A673 (cell line): ENCODE measurements at regions not wholly inside any gene's neighbourhood (a gene's known extent, or its start where the extent isn't known, plus 50 kb on each side); places are given as distances from the start of the nearest gene placed in this dataset.
"Not testable (repeated sequence)": the region's sequence is repeated elsewhere in the genome, so short reads cannot be mapped to it uniquely, and the experiment has no call there.

Experiments
- BruUV-seq: library from RNA; stranded (reverse); fragments of 400-500 nt; replicated peaks from 2 replicates; lab custom pipeline; 2021; lab: Mats Ljungman, UMichigan
- CTCF ChIA-PET: fragments of 300-600 bp; sonication (Branson Sonifier 250); formaldehyde crosslinking; loops from one replicate; lab custom pipeline; 2022; ENCODE audit warnings: antibody characterized with exemption; lab: Charles Lee
- POLR2A ChIA-PET: fragments of 300-600 bp; sonication (Branson Sonifier 250); formaldehyde crosslinking; loops from one replicate; lab custom pipeline; 2022; ENCODE audit warnings: antibody characterized with exemption; ENCODE audit not compliant: low non-redundant PET; lab: Charles Lee
- DNase-seq: peaks from one replicate; pipeline ENCODE4 v3.0.0-alpha.2; 2015; ENCODE audit warnings: low spot score
- H3K27ac ChIP-seq: fragments of 200-600 bp; sonication (generic); 2 replicates; pipeline ENCODE4 v1.5.1; 2016; ENCODE audit warnings: mixed run types, low read depth, mild to moderate bottlenecking, mixed read lengths, antibody characterized with exemption, low read length; ENCODE audit not compliant: poor library complexity, severe bottlenecking
- H3K27me3 ChIP-seq: fragments of 200-600 bp; sonication (generic); replicated peaks from 2 replicates; pipeline ENCODE4 v1.6.1; 2017; ENCODE audit warnings: mixed run types, low read depth, mild to moderate bottlenecking, mixed read lengths, antibody characterized with exemption, low read length; ENCODE audit not compliant: insufficient read depth, poor library complexity
- H3K36me3 ChIP-seq: fragments of 200-600 bp; sonication (generic); 2 replicates; pipeline ENCODE4 v1.6.1; 2016; ENCODE audit warnings: mixed run types, mild to moderate bottlenecking, mixed read lengths, antibody characterized with exemption, low read length; ENCODE audit not compliant: insufficient read depth, poor library complexity, severe bottlenecking
- H3K4me1 ChIP-seq: fragments of 200-600 bp; sonication (generic); 2 replicates; pipeline ENCODE4 v1.6.1; 2017; ENCODE audit warnings: mixed run types, mild to moderate bottlenecking, mixed read lengths, antibody characterized with exemption, low read length; ENCODE audit not compliant: insufficient read depth, poor library complexity, severe bottlenecking
- H3K4me3 ChIP-seq: fragments of 200-600 bp; sonication (generic); 2 replicates; pipeline ENCODE4 v1.5.1; 2016; ENCODE audit warnings: low read depth, mixed run types, mild to moderate bottlenecking, mixed read lengths, low read length; ENCODE audit not compliant: poor library complexity, severe bottlenecking
- H3K9me3 ChIP-seq: fragments of 200-600 bp; sonication (generic); 2 replicates; pipeline ENCODE4 v1.6.1; 2016; ENCODE audit warnings: mixed run types, low read depth, mild to moderate bottlenecking, mixed read lengths, antibody characterized with exemption, low read length; ENCODE audit not compliant: poor library complexity, severe bottlenecking
- CTCF ChIP-seq: fragments of 300-800, 200-600 bp; sonication (generic); conservative IDR thresholded peaks from 2 replicates; pipeline ENCODE4 v1.5.1; 2017; ENCODE audit warnings: low read depth, mild to moderate bottlenecking, antibody characterized with exemption, low read length, moderate library complexity, mixed read lengths
- EZH2 ChIP-seq: fragments of 200-600 bp; sonication (generic); IDR thresholded peaks from 2 replicates; pipeline ENCODE4 v1.6.1; 2017; ENCODE audit warnings: borderline replicate concordance, low read depth, mild to moderate bottlenecking, mixed read lengths, antibody characterized with exemption, low read length; ENCODE audit not compliant: poor library complexity, severe bottlenecking
- intact Hi-C: fragments of 100-400 bp; cut with micrococcal nuclease; formaldehyde crosslinking; loops from one replicate; pipeline ENCODE4 v1.10.0; 2022; ENCODE audit not compliant: unreplicated experiment

- H3K9me3 ChIP-seq, result no peaks in the 10 kb centered on the region
- intact Hi-C loops, result no loop called here
- H3K36me3 ChIP-seq, result no peaks in the 10 kb centered on the region
- no peak for TF ChIP-seq CTCF
- no peak for TF ChIP-seq EZH2
- POLR2A ChIA-PET, result no interaction called here
- no TSS peak for BruUV-seq
- H3K4me3 ChIP-seq, result no peak overlapping the region
- no peak for DNase-seq
- CTCF ChIA-PET, result no interaction called here
- no peaks in the 10 kb centered on the region for H3K27me3 ChIP-seq
- no peak overlapping the region for H3K27ac ChIP-seq
- H3K4me1 ChIP-seq, result no peaks in the 10 kb centered on the region
Measured at GRCh38 chr4:158122501-158122900, 50.3 kb downstream of the GASK1B start.

DNA sequence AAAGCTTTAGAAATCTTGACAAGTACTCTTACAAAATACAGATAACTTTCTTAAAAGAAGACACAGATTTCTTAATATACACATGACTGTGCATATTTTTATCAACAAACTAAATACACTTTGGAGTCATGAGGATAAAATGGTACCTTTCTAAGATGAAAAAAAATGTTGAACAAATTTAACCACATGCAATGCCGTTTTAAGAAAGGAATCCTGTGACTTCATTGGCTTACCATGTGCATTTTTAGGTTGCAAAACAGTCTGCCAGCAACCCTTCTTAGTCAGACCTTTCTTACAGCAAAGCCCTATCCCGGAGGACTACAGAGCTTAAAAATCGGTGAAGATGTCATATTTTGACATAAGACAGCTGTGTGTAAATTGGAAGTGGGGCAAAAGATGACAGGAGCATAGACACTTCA lies 51.7 kb downstream of the GASK1B start:
- DNase-seq, result no peak
- Histone ChIP-seq H3K4me3 (no peak overlapping the region), H3K27ac (no peak overlapping the region), H3K27me3 (no peaks in the 10 kb centered on the region), H3K36me3 (no peaks in the 10 kb centered on the region), H3K4me1 (no peaks in the 10 kb centered on the region), H3K9me3 (no peaks in the 10 kb centered on the region)
- no peak for TF ChIP-seq EZH2
- no peak for TF ChIP-seq CTCF
- ChIA-PET POLR2A (no interaction called here), CTCF (no interaction called here)
- intact Hi-C loops, result no loop called here
- BruUV-seq, result no TSS peak

DNA sequence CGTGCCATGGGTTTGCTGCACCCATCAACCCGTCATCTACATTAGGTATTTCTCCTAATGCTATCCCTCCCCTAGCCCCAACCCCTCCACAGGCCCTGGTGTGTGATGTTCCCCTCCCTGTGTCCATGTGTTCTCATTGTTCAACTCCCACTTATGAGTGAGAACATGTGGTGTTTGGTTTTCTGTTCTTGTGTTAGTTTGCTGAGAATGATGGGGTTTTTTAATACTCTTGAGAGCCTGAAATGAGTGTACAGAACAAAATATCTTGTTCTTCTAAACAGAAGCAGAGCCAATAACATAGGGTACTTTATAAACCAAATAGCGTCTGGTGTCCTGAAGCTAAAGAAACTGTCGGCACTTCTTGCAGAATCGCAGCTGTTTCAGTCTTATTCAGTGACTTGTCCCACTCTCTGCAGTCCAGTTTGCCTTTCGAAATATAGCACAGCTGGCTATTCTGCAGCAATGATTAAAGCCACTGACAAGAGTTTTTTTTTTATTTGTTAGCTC lies 52.1 kb downstream of the GASK1B start:
- H3K4me3 ChIP-seq, H3K27ac ChIP-seq, H3K9me3 ChIP-seq, POLR2A ChIA-PET, H3K27me3 ChIP-seq, CTCF ChIA-PET, BruUV-seq, DNase-seq, H3K36me3 ChIP-seq, intact Hi-C loops, H3K4me1 ChIP-seq: not testable (repeated sequence)

DNA sequence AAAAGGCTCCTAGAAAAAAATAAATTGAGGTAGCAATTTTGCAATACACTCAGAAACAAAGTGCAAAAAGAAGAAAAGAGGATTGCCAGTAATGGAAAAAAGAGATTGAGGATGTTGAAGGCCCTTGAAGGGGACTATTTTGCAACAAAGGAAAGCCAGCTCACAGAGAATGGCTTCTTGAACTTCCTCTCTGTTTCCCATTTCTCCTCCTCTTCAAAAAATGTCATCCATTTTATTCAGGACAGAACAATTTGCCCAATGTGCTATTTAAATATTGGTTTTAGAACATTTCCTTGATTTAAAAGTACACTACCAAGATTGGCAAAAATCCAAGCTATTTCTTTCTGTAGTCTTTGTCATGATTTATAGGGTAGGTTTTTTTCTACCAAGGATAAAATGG lies 60.2 kb downstream of the GASK1B start:
- DNase-seq, result no peak
- Histone ChIP-seq H3K27ac (no peak overlapping the region), H3K4me3 (no peak overlapping the region), H3K4me1 (no peaks in the 10 kb centered on the region), H3K36me3 (no peaks in the 10 kb centered on the region), H3K9me3 (no peaks in the 10 kb centered on the region), H3K27me3 (no peaks in the 10 kb centered on the region)
- ChIA-PET CTCF (no interaction called here), POLR2A (no interaction called here)
- TF ChIP-seq CTCF, result no peak
- TF ChIP-seq EZH2, result no peak
- no TSS peak for BruUV-seq
- intact Hi-C loops, result no loop called here
